GM19372 (cell line): ENCODE measurements at regions not wholly inside any gene's neighbourhood (a gene's known extent, or its start where the extent isn't known, plus 50 kb on each side); places are given as distances from the start of the nearest gene placed in this dataset.
"Not testable (repeated sequence)": the region's sequence is repeated elsewhere in the genome, so short reads cannot be mapped to it uniquely, and the experiment has no call there.

Experiments used
- ATAC-seq: cut with Tn5 transposase; IDR thresholded peaks from one replicate; pipeline ENCODE4 v1.9.1; 2021; ENCODE audit warnings: mild to moderate bottlenecking, low read depth, moderate library complexity; ENCODE audit not compliant: unreplicated experiment

DNA sequence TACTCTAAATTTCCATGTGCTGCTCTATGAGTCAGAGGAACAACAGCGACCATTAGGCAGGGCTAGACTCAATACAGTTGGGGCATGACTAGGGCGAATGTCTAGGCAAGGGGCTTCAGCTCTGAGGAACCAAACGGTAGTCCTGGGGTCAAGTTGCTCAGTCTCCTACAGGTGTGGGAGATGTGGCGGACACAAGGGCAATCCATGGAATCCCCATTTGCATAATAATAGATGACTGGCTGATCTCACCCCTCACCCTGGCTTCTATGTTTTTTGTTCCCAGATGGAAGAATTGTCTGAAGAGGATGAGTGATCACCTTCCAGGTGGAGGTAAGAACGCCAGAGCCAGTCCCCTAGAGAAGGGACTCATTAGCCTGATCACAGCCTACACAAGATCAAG, 1048.2 kb upstream of the MIR17HG start:
- no peak for ATAC-seq

DNA sequence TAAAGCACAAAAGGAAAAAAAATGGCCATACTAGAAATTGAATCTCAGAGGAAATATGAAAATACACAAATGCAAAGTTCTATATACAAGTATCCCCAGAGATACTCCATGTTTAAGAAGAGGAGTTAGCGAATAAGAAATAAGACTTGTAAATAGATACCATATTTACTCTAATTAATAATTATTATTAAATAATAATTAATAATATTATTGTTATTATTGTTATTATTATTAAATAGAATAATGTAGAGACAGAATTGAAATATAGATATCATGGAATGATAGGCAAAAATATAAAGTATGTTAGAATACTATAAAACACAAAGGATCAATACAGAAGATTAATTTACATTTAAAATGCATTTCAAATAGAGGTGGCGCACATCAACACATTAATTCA, 1047.5 kb upstream of the MIR17HG start:
- no peak for ATAC-seq

DNA sequence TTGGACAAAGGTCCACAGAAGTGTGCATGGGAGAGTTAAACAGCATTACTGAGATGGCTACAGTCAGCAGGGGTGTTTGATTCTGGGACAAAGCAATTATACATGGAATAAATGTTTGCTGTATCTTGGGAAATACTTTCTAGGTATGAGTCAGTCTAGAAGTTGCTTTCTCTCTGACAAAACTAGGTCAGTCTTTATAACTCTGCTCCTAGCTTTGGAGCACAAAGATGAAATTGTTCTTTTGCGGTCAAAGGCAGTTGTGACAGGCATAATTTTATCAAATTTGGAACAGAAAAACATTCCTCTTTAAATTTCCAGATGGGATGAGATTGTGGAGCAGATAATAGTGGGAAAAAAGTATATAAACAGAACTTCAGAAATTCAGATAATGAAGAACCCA, 1045.4 kb upstream of the MIR17HG start:
- no peak for ATAC-seq

DNA sequence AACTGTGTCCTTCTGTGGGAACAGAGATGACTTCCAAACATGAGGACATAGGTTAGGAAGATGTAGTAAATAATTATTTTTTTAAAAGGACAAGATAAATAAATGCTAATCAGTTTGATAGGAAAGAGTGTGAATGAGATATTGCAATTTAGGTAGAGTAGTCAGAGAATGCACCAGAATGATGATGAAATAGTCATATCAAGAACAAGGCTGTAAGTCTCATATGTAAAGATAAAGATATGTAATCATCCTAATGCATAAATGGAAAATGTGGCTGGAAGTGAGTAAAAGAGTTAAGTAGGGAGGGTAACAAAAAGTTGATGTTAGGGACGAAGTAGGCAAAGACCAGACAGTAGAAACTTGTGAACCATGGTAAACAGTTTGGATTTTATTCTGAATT, 1041.7 kb upstream of the MIR17HG start:
- no peak for ATAC-seq

DNA sequence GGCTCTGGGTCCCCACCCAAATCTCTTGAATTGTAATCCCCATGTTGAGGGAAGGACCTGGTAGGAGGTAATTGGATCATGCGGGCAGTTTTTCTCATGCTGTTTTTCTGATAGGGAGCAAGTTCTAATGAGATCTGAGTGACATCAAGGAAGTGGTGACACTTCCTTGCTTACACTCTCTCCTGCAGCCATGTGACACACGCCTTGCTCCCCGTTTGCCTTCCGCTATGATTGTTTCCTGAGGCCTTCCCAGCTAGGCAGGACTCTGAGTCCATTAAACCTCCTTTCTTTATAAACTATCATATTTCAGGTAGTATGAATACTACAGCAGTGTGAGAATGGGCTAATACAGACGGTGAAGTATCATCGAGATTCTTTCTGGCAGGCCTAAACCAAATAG, 1040.4 kb upstream of the MIR17HG start:
- ATAC-seq: no peak

DNA sequence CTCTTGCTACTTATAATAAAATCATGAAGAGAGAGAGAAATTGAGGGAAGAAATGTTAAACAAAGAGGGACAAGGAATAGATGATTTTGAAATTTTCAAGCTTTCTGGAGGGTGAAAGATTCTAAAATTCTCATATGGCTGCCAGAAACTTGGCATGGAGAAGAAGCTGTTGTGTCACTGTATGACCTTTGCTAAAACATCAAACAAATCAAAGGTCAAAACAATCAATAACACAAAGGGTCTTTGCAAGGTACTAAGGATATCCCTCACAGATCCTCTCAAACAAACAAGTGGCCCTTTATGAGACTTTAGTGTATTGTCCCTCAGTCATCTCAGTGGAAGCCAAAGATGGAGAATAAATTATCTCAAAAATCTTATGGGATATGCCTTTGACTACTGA, 1039.2 kb upstream of the MIR17HG start:
- no peak for ATAC-seq

DNA sequence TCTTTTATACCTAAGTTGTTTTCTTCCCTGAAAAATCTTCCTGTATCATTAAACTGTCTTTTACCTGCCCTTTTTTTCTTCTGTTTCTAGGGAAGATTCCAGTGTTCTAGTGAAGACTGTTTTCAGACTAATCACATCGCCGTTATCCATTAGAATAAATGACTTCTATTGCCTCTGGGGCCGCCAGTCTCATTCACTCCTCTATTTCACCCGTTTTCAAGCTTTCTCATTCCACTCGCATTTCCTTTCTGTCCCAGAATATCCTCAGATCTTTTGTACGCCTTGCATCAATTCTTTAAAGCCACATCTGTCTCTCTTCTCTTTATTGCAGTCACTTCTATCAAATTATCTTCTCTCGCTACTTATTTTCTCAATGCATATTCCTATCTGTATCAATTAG, 1035.6 kb upstream of the MIR17HG start:
- ATAC-seq: no peak

DNA sequence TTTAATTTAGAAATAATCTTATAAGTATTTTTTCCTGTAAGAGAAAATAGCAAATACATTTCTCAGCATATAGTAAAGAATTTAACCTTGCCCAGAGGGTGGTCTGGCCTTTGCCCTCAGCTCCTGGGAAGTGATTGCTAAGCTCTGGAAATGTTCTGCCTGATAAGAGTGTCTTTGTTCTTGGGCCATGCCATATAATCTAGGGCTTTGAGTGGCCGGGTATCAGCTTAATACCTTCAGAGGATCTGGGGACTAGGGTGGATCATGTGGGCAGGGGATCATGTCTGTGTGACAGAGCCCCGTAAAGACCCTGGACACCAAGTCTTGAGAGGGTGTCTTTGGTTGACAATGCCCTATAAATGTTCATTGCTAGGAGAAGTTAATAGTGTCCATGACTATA, 1032.4 kb upstream of the MIR17HG start:
- ATAC-seq: no peak

DNA sequence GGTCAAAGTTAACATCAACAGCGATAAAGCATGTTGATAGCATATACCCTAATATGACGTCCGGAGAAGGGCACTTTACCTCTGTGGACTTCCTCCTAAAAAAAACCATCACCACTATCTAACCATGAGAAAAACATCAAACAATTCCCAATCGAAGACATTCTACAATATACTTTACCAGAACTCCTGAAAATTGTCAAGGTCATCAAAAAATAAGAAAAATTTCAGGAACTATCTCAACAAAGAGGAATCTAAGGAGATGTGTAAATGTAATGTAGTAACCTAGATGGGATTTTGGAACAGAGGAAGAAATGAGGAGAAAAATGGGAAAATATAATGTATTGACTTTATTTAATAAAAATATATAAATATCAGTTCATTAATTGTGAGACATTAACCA, 1026.8 kb upstream of the MIR17HG start:
- no peak for ATAC-seq

DNA sequence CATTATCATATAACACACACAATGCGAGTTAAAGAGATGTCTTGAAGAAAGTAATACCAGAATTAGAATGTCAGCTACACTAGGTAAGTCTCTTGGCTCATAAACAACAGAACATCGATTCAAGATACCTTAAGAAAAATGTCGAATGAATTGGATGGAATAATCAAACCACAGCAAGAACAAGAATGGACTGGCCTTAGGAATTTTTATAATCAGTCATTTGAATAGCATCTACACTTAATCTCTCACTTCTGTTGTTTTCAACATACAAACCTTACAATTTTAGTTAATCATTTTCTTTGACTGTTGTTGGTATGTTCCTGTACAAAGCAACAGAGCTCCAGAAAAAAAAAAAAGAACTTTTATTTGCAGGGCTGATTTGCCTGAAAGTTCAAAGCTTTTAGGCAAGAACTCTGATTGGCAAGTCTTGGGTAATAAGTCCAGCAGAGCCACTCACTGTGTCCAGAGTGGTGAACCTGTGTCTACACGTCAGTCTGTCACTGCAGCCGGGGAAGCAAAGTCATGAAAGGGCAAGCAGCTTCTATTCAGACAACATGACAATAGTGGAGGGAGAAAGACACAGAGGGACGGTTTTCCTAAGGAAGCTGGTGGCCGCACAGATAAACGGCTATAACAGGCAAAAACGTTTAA, 1026.1 kb upstream of the MIR17HG start:
- no peak for ATAC-seq

DNA sequence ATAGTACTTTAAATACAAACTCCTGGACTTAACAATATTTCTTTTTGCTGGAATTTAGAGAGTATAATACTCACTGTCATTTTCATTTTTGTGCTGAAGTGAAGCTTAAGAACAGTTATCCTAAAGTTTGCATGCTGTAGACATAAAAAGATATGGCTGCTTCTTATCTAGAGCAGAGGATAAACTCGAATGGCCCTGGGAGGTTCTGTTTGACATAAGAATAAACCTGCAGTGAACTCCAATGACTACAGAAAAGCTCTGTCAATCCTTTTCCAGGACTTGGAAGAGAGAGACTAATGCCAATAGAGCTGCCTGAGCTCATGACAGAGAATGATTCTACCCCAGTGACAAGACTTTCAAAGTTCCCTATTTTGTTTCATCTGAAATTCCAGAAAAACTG, 1017.8 kb upstream of the MIR17HG start:
- ATAC-seq: no peak

DNA sequence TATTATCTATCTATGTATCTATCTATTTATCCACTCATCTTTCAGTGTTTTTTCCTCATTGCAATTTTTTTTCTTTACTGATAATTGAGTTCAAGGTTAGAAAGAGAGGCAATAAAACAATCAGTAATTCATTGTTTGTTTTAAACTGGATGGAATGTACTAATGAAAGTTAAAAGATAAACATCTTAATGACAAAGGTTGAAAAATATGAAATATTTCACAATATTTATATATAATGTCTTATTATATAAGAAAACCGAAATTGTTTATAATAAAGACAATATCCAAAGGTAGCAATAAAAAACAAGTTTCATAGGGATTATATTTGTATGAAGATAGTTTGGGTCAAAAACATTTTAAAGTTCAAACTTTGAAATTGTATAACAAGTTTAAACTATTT, 1015.5 kb upstream of the MIR17HG start:
- ATAC-seq: no peak

DNA sequence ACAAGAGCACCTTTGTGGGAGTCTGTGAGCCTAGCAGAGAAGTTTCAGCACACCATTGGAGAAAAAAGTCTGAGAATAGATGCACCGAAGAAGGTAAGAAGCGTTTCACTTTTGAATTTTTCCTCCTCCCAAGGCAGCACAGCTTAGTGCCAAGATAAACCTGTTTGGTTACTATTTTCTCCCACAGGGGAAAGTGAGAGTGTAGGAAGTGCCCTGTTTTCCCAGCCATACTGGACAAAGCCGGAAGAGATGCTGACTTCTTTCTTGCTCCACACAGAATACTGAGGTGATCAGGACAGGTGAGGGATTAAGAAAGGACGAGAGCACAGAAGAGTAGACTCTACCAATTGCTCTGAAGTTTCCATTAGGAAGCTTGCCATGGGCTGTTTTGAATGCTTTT, 1011.0 kb upstream of the MIR17HG start:
- no peak for ATAC-seq

DNA sequence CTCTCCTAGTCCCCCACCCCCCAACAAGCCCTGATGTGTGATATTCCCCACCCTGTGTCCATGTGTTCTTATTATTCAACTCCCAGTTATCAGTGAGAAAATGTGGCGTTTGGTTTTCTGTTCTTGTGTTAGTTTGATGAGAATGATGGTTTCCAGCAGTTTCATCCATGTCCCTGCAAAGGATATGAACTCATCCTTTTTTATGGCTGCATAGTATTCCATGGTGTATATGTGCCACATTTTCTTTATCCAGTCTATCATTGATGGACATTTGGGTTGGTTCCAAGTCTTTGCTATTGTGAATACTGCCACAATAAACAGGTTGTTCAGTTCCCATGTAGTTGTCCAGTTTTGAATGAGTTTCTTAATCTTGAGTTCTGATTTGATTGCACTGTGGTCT, 1006.1 kb upstream of the MIR17HG start:
- ATAC-seq: not testable (repeated sequence)

DNA sequence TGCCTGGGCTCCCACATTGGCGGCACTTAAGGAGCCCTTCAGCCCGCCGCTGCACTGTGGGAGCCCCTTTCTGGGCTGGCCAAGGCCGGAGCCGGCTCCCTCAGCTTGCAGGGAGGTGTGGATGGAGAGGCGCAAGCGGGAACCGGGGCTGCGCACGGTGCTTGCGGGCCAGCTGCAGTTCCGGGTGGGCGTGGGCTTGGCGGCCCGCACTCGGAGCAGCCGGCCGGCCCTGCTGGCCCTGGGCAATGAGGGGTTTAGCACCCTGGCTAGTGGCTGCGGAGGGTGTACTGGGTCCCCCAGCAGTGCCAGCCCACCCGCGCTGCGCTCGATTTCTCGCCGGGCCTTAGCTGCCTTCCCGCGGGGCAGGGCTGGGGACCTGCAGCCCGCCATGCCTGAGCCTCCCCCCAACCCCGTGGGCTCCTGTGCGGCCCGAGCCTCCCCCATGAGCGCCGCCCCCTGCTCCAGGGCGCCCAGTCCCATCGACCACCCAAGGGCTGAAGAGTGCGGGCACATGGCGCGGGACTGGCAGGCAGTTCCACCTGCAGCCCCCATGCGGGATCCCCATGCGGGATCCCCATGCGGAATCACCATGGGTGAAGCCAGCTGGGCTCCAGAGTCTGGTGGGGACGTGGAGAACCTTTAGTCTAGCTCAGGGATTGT, 998.9 kb upstream of the MIR17HG start:
- ATAC-seq: not testable (repeated sequence)

DNA sequence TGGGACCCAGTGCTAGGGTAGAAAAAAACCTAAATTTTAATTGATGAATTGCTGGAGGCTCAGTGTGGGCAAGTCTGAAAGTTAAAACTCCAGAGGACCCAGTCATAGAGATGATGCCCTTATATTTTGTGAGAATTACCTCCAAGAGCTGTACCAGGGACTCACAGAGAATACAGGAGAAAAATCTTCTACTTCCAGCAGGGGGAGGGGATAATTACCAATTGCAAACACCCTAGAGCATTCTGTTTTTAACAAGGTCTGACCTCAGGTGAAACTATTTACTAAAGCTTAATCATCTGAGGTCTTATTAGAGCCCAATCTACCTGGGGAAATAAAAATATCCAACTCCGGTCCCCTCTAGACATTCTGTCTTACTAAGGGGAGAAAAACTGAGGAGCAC, 994.7 kb upstream of the MIR17HG start:
- no peak for ATAC-seq

DNA sequence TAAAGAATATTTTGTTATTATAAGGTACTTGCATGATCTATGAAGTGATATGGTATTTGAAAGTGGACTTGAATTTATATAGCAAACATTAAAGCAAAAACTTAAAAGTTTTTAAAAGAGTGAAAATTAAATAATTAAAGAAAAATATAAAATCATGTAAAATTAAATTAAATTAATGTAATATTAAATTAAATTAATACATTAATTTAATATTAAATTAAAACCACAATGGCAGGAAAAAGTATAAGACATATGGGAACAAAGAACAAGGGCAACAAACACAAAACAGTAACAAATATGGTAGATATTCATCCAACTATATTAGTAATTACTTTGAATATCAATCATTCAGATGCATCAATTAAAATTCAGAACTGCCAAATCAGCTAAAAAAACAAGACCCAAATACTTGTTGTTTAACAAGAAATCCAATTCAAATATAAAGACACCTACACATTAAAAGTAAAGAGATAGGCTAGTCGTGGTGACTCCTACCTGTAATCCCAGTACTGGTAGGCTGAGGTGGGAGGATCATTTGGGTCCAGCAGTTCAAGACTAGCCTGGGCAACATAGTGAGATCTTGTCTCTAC, 992.2 kb upstream of the MIR17HG start:
- ATAC-seq: no peak

DNA sequence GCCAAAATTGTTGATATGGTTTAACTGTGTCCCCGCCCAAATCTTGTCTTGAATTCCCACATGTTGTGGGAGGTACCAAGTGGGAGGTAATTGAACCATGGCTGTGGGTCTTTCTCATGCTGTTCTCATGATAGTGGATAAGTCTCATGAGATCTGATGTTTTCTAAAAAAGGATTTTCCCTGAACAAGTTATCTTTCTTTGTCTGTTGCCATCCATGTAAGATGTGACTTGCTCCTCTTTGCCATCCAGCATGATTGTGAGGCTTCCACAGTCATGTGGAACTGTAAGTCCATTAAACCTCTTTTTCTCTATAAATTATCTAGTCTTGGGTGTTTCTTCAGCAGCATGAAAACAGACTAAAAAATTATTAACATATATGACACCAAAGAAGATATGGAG, 986.7 kb upstream of the MIR17HG start:
- no peak for ATAC-seq

DNA sequence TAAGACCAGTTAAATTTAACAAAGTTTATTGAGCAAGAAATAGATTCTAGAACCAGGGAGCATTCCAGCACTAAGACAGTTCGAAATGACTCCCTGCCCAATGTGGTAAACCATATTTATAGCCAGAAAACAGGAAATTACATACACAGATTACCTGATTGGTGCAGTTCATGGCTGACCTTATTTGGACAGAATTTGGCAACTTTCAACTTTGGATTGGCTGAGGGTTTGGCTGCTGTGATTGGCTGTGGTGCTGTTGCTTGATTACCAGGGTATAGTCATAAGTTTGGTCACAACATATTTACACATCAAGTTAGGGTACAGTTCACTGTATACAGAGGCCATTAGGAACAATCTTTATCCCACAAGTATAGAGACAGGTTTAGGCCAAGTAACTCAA, 984.8 kb upstream of the MIR17HG start:
- ATAC-seq: no peak

DNA sequence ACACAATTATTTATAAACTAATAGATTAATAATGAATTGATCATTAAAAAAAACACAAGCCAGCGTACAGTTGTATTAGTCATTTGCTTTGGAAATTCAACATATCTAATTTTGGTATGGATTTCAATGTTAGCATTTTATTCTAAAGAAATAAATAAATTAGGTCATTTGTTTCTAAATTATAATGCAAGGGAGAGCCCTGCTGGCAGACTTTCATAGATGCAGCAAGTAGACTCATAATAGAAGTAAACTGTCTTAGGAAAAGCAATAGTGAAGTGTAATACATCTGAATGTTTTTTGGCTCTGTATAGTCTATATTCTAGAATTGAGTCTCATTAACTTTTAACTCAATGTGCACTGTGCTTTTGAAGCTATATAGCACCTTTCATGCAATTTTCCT, 982.4 kb upstream of the MIR17HG start:
- no peak for ATAC-seq

DNA sequence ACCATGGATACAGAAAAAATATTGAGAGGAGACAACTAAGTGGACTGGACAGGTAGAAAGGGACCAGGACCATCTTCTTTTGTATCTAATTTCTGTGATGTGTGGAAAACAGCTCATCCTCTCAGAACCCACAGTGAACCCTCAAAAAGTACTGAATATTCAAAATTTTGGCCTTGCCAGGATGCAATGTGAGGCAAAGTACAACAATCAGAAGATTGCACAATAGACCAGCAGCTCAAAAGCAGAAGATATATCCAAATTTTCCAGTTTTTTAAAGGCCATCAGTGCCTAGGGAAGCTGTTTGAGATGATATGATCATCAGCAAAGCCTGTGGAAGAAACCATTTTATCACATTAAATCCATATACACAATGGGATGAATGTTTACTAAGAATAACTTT, 973.3 kb upstream of the MIR17HG start:
- no peak for ATAC-seq

DNA sequence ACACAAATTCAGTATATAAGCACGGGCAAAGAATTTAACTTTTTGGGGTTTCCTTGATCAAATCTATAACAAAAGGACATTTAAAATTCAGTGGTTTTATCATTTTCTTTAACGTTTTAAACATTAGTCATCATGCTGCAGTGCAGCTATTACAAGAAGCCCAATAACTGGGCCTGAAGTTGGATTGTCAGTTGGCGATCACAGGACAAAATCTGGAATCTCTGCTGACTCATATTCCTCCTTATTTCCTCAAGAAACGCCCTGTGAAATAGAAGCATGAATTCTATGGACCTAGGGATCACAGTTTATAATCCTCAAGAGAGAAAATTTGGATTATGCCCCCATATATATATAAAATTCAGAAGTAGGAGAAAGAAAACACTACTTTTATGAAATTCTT, 971.6 kb upstream of the MIR17HG start:
- ATAC-seq: no peak
